IMR-90 (cell line): ENCODE measurements at regions not wholly inside any gene's neighbourhood (a gene's known extent, or its start where the extent isn't known, plus 50 kb on each side); places are given as distances from the start of the nearest gene placed in this dataset.

Experiments
- BHLHE40 ChIP-seq: fragments of 150-350 bp; IDR thresholded peaks from 2 replicates; pipeline ENCODE4 v1.6.1; 2016; ENCODE audit warnings: mild to moderate bottlenecking, low read depth, low read length
- CEBPB ChIP-seq: IDR thresholded peaks from 2 replicates; pipeline ENCODE4 v1.6.1; 2012; ENCODE audit warnings: low read depth, low read length, improper control_type of control experiment
- CTCF ChIP-seq: conservative IDR thresholded peaks from 2 replicates; pipeline ENCODE4 v1.5.1; 2012; ENCODE audit warnings: mild to moderate bottlenecking, low read depth, low read length, improper control_type of control experiment
- FOS ChIP-seq: fragments of 150-350 bp; IDR thresholded peaks from 2 replicates; pipeline ENCODE4 v1.6.1; 2016; ENCODE audit warnings: low read depth, low read length
- MXI1 ChIP-seq: IDR thresholded peaks from 2 replicates; pipeline ENCODE4 v1.6.1; 2012; ENCODE audit warnings: low read depth, mild to moderate bottlenecking, low read length, moderate library complexity, borderline replicate concordance
- NFE2L2 ChIP-seq: fragments of 150-350 bp; IDR thresholded peaks from 2 replicates; pipeline ENCODE4 v1.6.1; 2016; ENCODE audit warnings: low read depth, mild to moderate bottlenecking, low read length
- POLR2A ChIP-seq: IDR thresholded peaks from 2 replicates; pipeline ENCODE4 v1.6.1; 2012; ENCODE audit warnings: mild to moderate bottlenecking, low read depth, low read length
- SMC3 ChIP-seq: fragments of 150-350 bp; IDR thresholded peaks from 2 replicates; pipeline ENCODE4 v1.6.1; 2016; ENCODE audit warnings: low read depth, mild to moderate bottlenecking, antibody characterized with exemption, low read length, moderate library complexity

DNA sequence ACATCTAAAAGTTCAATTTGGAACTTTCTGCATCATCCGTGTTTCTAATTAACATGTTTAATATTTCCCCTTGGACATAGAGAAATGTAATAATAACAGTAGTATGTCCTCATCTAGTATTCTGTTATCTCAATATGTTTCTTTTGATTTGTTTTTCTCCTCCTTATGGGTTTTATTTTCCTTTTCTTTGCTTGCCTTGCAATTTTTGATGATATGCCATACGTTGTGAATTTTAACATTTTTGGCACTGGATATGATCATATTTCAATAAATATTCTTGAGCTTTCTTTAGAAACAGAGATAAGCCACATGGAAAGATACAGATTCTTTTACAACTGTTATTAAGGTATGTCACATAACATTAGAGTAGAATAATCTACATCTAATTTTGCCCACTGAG, 1316.2 kb downstream of the CDH8 start:
- no peak for TF ChIP-seq CTCF
- no peak for TF ChIP-seq NFE2L2
- no peak for TF ChIP-seq BHLHE40
- no peak for TF ChIP-seq MXI1
- TF ChIP-seq FOS: no peak
- no peak for TF ChIP-seq SMC3
- TF ChIP-seq POLR2A: no peak
- TF ChIP-seq CEBPB: no peak
